CD4-positive, alpha-beta memory T cell (primary cell): ENCODE measurements at regions not wholly inside any gene's neighbourhood (a gene's known extent, or its start where the extent isn't known, plus 50 kb on each side); places are given as distances from the start of the nearest gene placed in this dataset.
"Not testable (repeated sequence)": the region's sequence is repeated elsewhere in the genome, so short reads cannot be mapped to it uniquely, and the experiment has no call there.

Source experiments
- CTCF ChIA-PET: fragments of 350-600 bp; sonication (Branson Sonifier 250); formaldehyde crosslinking; loops from one replicate; lab custom pipeline; 2021; ENCODE audit warnings: inconsistent platforms; ENCODE audit not compliant: partially characterized antibody; lab: Charles Lee
- POLR2A ChIA-PET: fragments of 350-600 bp; sonication (Branson Sonifier 250); formaldehyde crosslinking; loops from one replicate; lab custom pipeline; 2021; ENCODE audit not compliant: partially characterized antibody; lab: Charles Lee
- DNase-seq, 5 donors: peaks; one replicate each; pipeline versions ENCODE4 v3.0.0 to v3.0.0-alpha.2; 2020 to 2022; ENCODE audit warnings: mixed read lengths in 1 of 5
- H3K27ac ChIP-seq: one replicate; pipeline ENCODE4 v1.7.0; 2013; ENCODE audit warnings: low read depth, low read length
- H3K27me3 ChIP-seq: 2 replicates; pipeline ENCODE4 v1.7.0; 2013; ENCODE audit warnings: mild to moderate bottlenecking, low read length, moderate library complexity; ENCODE audit not compliant: insufficient read depth
- H3K36me3 ChIP-seq: 2 replicates; pipeline ENCODE4 v1.7.0; 2013; ENCODE audit warnings: mild to moderate bottlenecking, low read length, moderate library complexity; ENCODE audit not compliant: insufficient read depth
- H3K4me1 ChIP-seq: 2 replicates; pipeline ENCODE4 v1.7.0; 2013; ENCODE audit warnings: mild to moderate bottlenecking, low read length, moderate library complexity; ENCODE audit not compliant: insufficient read depth
- H3K4me3 ChIP-seq, 2 donors: one replicate each; pipeline ENCODE4 v1.7.0; 2013; ENCODE audit warnings: low read length in 2 of 2, mild to moderate bottlenecking in 1 of 2
- H3K9me3 ChIP-seq, 2 donors: one replicate each; pipeline ENCODE4 v1.7.0; 2013; ENCODE audit warnings: low read length in 2 of 2, control low read depth in 1 of 2; ENCODE audit not compliant: control insufficient read depth in 1 of 2
- H3K27ac Mint-ChIP-seq, 7 donors: one replicate each; pipeline ENCODE4 v1.8.0; 2020 to 2021; ENCODE audit warnings: mixed read lengths in 7 of 7, mild to moderate bottlenecking in 6 of 7, inconsistent platforms in 3 of 7, moderate library complexity in 3 of 7
- H3K27me3 Mint-ChIP-seq, 2 donors: one replicate each; pipeline ENCODE4 v1.8.0; 2020 to 2021; ENCODE audit warnings: mixed read lengths in 2 of 2
- H3K36me3 Mint-ChIP-seq, 2 donors: one replicate each; pipeline ENCODE4 v1.8.0; 2020 to 2021; ENCODE audit warnings: mixed read lengths in 2 of 2, inconsistent platforms in 1 of 2, mild to moderate bottlenecking in 1 of 2
- H3K4me1 Mint-ChIP-seq, 4 donors: one replicate each; pipeline ENCODE4 v1.8.0; 2020 to 2021; ENCODE audit warnings: mixed read lengths in 4 of 4, mild to moderate bottlenecking in 1 of 4
- H3K4me3 Mint-ChIP-seq, 8 donors: one replicate each; pipeline ENCODE4 v1.8.0; 2020 to 2021; ENCODE audit warnings: mixed read lengths in 8 of 8, mild to moderate bottlenecking in 7 of 8, moderate library complexity in 6 of 8, inconsistent platforms in 3 of 8
- H3K9me3 Mint-ChIP-seq, 8 donors: one replicate each; pipeline ENCODE4 v1.8.0; 2020 to 2021; ENCODE audit warnings: mixed read lengths in 8 of 8, mild to moderate bottlenecking in 5 of 8, inconsistent platforms in 3 of 8, moderate library complexity in 1 of 8
- intact Hi-C: fragments of 100-400 bp; cut with micrococcal nuclease; formaldehyde crosslinking; loops from one replicate; pipeline ENCODE4 v1.15.1; 2023

DNA sequence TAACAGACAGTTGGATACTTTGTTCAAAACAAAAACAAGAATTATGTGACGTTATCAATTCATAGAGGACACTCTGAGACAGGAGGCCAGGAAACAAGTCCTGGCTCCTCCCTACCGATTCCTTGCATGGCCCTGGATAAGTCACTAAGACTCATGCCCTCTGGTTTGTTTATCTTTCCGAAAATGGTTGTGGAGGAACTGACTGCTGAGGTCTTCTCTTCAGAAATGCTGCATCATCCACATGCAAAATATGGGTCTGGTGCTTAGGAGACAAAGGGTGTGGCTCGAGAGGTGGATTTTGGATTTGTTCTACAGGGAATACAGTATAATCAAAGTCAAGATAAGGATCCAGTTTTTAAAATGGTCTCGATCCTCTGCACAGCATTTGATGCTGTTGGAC lies 130.9 kb downstream of the RELL1 start:
- ChIA-PET CTCF (interaction anchor here (1.2 kb wide), 1 partner anchor 11 kb away, joined by 3 read pairs; no protein-coding TSS in a partner anchor), POLR2A (no interaction called here)
- Histone ChIP-seq H3K27me3 (no peaks in the 10 kb centered on the region), H3K4me1 (no peaks in the 10 kb centered on the region), H3K4me3 (no peak overlapping the region), H3K27ac (no peak overlapping the region), H3K36me3 (no peaks in the 10 kb centered on the region), H3K9me3 (no peaks in the 10 kb centered on the region)
- no peak for DNase-seq
- Mint-ChIP-seq H3K4me1 (no peaks in the 10 kb centered on the region), H3K36me3 (no peaks in the 10 kb centered on the region), H3K4me3 (no peak overlapping the region), H3K27ac (no peak overlapping the region), H3K27me3 (peaks cover 0 to 2% of the 10 kb centered on the region in 2 donors), H3K9me3 (peaks cover 3 to 44% (median 16%) of the 10 kb centered on the region in 8 donors)
- intact Hi-C loops: no loop called here

DNA sequence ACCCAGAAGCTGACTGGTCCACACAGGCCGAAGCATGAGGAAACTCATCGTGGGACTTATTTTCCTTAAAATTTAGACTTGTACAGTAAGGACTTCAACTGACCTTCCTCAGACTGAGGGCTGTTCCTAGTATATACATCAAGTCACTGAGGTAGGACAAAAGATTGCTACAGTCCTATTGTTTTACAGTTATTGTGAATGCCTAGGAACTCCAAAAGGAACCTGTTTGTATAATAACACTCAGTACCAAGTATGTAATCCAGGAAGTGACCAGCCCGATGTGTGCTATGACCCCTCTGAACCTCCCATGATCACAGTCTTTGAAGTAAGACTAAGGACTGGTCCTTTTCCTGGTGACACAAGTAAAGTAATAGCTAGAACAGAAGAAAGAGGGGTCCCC lies 136.3 kb downstream of the RELL1 start:
- intact Hi-C loops, H3K27me3 Mint-ChIP-seq, H3K27ac ChIP-seq, H3K4me1 Mint-ChIP-seq, H3K4me1 ChIP-seq, CTCF ChIA-PET, H3K4me3 Mint-ChIP-seq, H3K36me3 Mint-ChIP-seq, DNase-seq, H3K9me3 ChIP-seq, H3K27me3 ChIP-seq, H3K4me3 ChIP-seq, H3K36me3 ChIP-seq, H3K27ac Mint-ChIP-seq: not testable (repeated sequence)
- POLR2A ChIA-PET: interaction anchor here (0.6 kb wide), 1 partner anchor 251 kb away, joined by 3 read pairs; no protein-coding TSS in a partner anchor
- peaks cover 4 to 57% (median 21%) of the 10 kb centered on the region in 8 donors for H3K9me3 Mint-ChIP-seq

DNA sequence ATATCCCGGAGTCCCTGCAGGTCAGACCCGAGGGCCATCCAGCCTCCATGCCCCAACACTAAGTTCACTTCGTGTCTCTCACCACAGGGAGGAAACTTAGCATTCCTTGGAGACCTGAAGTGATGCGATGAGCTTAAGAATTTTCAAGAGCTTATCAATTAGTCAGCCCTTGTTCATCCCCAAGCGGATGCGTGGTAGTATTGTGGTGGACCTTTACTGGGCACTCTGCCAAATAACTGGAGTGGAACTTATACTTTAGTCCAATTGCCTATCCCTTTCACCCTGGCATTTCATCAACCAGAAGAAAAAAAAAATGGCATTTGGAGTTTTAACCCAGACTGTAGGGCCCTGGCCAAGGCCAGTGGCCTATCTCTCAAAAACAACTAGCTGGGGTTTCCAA lies 137.1 kb downstream of the RELL1 start:
- intact Hi-C loops: no loop called here
- Mint-ChIP-seq H3K4me1 (no peaks in the 10 kb centered on the region), H3K27ac (no peak overlapping the region), H3K9me3 (peaks cover 4 to 56% (median 21%) of the 10 kb centered on the region in 8 donors), H3K4me3 (no peak overlapping the region), H3K36me3 (peaks cover 2 to 5% of the 10 kb centered on the region in 2 donors), H3K27me3 (peaks cover 0 to 3% of the 10 kb centered on the region in 2 donors)
- no peak for DNase-seq
- H3K4me3 ChIP-seq: no peak overlapping the region
- ChIA-PET CTCF (interaction anchor here (0.6 kb wide), 1 partner anchor 21 kb away, joined by 4 read pairs; no protein-coding TSS in a partner anchor), POLR2A (interaction anchor here (0.6 kb wide), 1 partner anchor 250 kb away, joined by 3 read pairs; no protein-coding TSS in a partner anchor)
- no peaks in the 10 kb centered on the region for H3K9me3 ChIP-seq
- H3K4me1 ChIP-seq: no peaks in the 10 kb centered on the region
- no peak overlapping the region for H3K27ac ChIP-seq
- H3K27me3 ChIP-seq: no peaks in the 10 kb centered on the region
- H3K36me3 ChIP-seq: no peaks in the 10 kb centered on the region

DNA sequence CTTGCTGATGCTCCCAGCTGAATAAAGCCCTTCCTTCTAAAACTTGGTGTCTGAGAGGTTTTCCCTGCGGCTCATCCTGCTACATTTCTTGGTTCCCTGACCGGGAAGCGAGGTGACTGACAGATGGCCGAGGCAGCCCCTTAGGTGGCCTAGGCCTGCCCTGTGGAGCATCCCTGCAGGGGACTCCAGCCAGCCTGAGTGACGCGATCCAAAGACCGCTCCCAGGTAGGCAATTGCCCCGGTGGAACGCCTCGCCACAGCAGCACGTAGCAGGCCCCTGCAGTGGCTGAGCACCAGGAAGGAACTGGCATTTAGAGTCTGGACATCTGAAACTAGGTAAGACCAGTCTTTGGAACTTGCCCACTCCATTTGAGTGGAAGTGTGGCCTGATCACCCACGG lies 139.6 kb downstream of the RELL1 start:
- Histone ChIP-seq H3K9me3 (no peaks in the 10 kb centered on the region), H3K4me3 (no peak overlapping the region), H3K4me1 (no peaks in the 10 kb centered on the region), H3K36me3 (no peaks in the 10 kb centered on the region), H3K27ac (no peak overlapping the region), H3K27me3 (no peaks in the 10 kb centered on the region)
- no peak for DNase-seq
- intact Hi-C loops: no loop called here
- Mint-ChIP-seq H3K27ac (no peak overlapping the region), H3K4me3 (no peak overlapping the region), H3K36me3 (peaks cover 2 to 5% of the 10 kb centered on the region in 2 donors), H3K9me3 (peaks cover 3 to 31% (median 7%) of the 10 kb centered on the region in 8 donors), H3K27me3 (peaks cover 0 to 3% of the 10 kb centered on the region in 2 donors), H3K4me1 (no peaks in the 10 kb centered on the region)
- ChIA-PET CTCF (no interaction called here), POLR2A (no interaction called here)

- H3K27me3 Mint-ChIP-seq: peaks cover 0 to 3% of the 10 kb centered on the region in 2 donors
- Histone ChIP-seq H3K9me3 (no peaks in the 10 kb centered on the region), H3K4me3 (no peak overlapping the region), H3K36me3 (no peaks in the 10 kb centered on the region), H3K27me3 (no peaks in the 10 kb centered on the region), H3K27ac (no peak overlapping the region), H3K4me1 (no peaks in the 10 kb centered on the region)
- H3K4me1 Mint-ChIP-seq: no peaks in the 10 kb centered on the region
- H3K9me3 Mint-ChIP-seq: peaks cover 2 to 20% (median 6%) of the 10 kb centered on the region in 8 donors
- peaks cover 2 to 5% of the 10 kb centered on the region in 2 donors for H3K36me3 Mint-ChIP-seq
- POLR2A ChIA-PET: no interaction called here
- H3K4me3 Mint-ChIP-seq: no peak overlapping the region
- H3K27ac Mint-ChIP-seq: no peak overlapping the region
- CTCF ChIA-PET: no interaction called here
- DNase-seq: no peak
- intact Hi-C loops: no loop called here
These were observed 143.5 kb downstream of the RELL1 start for GRCh38 chr4:37542706-37543105.

DNA sequence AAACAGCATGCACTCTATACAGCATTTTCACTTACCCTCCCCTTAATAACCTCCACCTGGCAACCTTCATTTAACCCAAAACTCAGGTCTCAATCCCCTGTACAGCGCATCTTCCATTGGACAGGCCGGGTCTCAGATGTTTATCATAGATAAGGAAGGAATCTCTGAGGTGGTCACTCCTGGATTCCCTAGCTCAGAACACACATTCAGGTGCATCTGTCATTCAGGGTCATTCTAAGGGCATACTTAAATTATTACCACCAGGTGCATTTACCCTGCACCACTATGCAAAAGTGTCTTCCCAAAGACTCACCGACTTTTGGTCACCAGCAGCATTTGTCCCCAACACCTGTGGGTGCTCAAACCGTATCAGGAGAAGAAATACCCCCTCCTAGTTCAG lies 144.2 kb downstream of the RELL1 start:
- intact Hi-C loops: no loop called here
- CTCF ChIA-PET: no interaction called here

DNA sequence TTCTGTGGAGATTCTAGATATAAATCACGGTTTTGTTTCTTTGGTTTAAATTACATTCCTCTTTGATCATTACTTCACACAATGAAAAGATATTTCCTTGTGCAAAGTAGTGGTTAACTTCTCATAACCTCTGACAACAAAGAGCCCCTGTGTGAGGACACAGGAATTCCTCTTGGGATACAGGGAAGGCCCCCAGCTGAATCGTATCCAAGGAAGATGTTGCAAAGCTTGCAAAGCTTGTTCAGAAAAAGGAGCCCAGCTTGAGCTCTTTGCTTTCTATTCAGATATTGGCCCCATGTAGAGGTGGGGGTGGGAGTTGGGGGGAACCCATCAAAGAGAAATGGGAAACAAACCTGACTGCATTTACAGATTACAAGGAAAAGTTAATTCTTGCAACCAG lies 145.7 kb downstream of the RELL1 start:
- intact Hi-C loops: no loop called here
- H3K27me3 ChIP-seq: no peaks in the 10 kb centered on the region
- H3K4me3 ChIP-seq: no peak overlapping the region
- H3K4me3 Mint-ChIP-seq: no peak overlapping the region
- no peaks in the 10 kb centered on the region for H3K4me1 Mint-ChIP-seq
- ChIA-PET POLR2A (interaction anchor here (0.7 kb wide), 1 partner anchor 33 kb away, joined by 3 read pairs; no protein-coding TSS in a partner anchor), CTCF (no interaction called here)
- H3K36me3 ChIP-seq: no peaks in the 10 kb centered on the region
- peaks cover 0 to 2% (median under 1%) of the 10 kb centered on the region in 8 donors for H3K9me3 Mint-ChIP-seq
- no peak overlapping the region for H3K27ac ChIP-seq
- no peak overlapping the region for H3K27ac Mint-ChIP-seq
- no peaks in the 10 kb centered on the region for H3K9me3 ChIP-seq
- no peaks in the 10 kb centered on the region for H3K4me1 ChIP-seq
- peaks cover 0 to 2% of the 10 kb centered on the region in 2 donors for H3K27me3 Mint-ChIP-seq
- DNase-seq: no peak
- H3K36me3 Mint-ChIP-seq: no peaks in the 10 kb centered on the region

More for the DNA sequence above, 144.2 kb downstream of the RELL1 start:
- POLR2A ChIA-PET: no interaction called here
- no peaks in the 10 kb centered on the region for H3K4me1 ChIP-seq
- H3K9me3 Mint-ChIP-seq: peaks cover 0 to 15% (median 4%) of the 10 kb centered on the region in 8 donors
- no peaks in the 10 kb centered on the region for H3K4me1 Mint-ChIP-seq
- H3K4me3 Mint-ChIP-seq: no peak overlapping the region
- H3K4me3 ChIP-seq: no peak overlapping the region
- H3K9me3 ChIP-seq: no peaks in the 10 kb centered on the region
- no peak for DNase-seq
- no peaks in the 10 kb centered on the region for H3K36me3 ChIP-seq
- no peak overlapping the region for H3K27ac Mint-ChIP-seq
- no peak overlapping the region for H3K27ac ChIP-seq
- no peaks in the 10 kb centered on the region for H3K36me3 Mint-ChIP-seq
- peaks cover 0 to 3% of the 10 kb centered on the region in 2 donors for H3K27me3 Mint-ChIP-seq
- no peaks in the 10 kb centered on the region for H3K27me3 ChIP-seq
